Spinal cord (tissue), 9 donors: ENCODE measurements at regions not wholly inside any gene's neighbourhood (a gene's known extent, or its start where the extent isn't known, plus 50 kb on each side); places are given as distances from the start of the nearest gene placed in this dataset.

Experiments
- DNase-seq, 6 donors: peaks; one replicate each; pipeline versions ENCODE4 v3.0.0 to v3.0.0-alpha.2; 2013 to 2015; ENCODE audit warnings: low spot score in 6 of 6, low read depth in 4 of 6
- H3K27ac ChIP-seq: one replicate; pipeline ENCODE4 v1.5.1; 2013; ENCODE audit warnings: low read depth, low read length, control low read depth
- H3K27me3 ChIP-seq: one replicate; pipeline ENCODE4 v1.6.1; 2013; ENCODE audit warnings: low read length; ENCODE audit not compliant: control insufficient read depth, insufficient read depth
- H3K36me3 ChIP-seq: one replicate; pipeline ENCODE4 v1.6.1; 2013; ENCODE audit warnings: low read length; ENCODE audit not compliant: control insufficient read depth, insufficient read depth
- H3K4me1 ChIP-seq: one replicate; pipeline ENCODE4 v1.6.1; 2013; ENCODE audit warnings: low read length; ENCODE audit not compliant: control insufficient read depth, insufficient read depth
- H3K4me3 ChIP-seq: one replicate; pipeline ENCODE4 v1.5.1; 2013; ENCODE audit warnings: low read depth, low read length, control low read depth
- H3K9me3 ChIP-seq: one replicate; pipeline ENCODE4 v1.6.1; 2013; ENCODE audit warnings: low read length; ENCODE audit not compliant: control insufficient read depth, insufficient read depth
- WGBS: methylation state at CpG from one replicate; pipeline ENCODE4 v1.1.5; 2013; ENCODE audit warnings: missing lambda C conversion rate; ENCODE audit not compliant: insufficient coverage; 5-methylcytosine and 5-hydroxymethylcytosine counted together
- donor health status: healthy.

DNA sequence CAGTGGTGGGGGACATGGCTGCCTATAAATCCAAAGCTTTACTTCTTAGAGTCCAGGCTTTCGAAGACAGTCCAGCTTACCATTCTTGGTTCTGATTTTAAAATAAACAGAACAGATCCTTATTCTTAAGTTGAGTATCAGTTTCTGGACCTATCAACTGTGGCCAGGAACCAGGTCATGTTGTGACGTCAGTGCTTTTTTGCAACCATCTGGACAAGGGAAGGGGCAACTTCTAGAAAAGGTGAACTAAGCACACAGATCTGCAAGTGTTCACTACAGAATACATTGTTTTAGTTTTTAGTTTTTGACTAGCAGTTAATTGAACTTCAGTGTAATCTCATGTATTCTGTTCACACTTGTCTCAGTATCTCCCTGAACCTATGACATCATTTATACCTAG, 326.0 kb upstream of the MGAT5 start:
- 100% methylated on average over 1 of the region's 2 CpGs for WGBS
- Histone ChIP-seq H3K9me3 (peaks cover 1% of the 10 kb centered on the region), H3K4me1 (no peaks in the 10 kb centered on the region), H3K27me3 (no peaks in the 10 kb centered on the region), H3K4me3 (no peak overlapping the region), H3K36me3 (no peaks in the 10 kb centered on the region), H3K27ac (no peak overlapping the region)
- DNase-seq: no peak

DNA sequence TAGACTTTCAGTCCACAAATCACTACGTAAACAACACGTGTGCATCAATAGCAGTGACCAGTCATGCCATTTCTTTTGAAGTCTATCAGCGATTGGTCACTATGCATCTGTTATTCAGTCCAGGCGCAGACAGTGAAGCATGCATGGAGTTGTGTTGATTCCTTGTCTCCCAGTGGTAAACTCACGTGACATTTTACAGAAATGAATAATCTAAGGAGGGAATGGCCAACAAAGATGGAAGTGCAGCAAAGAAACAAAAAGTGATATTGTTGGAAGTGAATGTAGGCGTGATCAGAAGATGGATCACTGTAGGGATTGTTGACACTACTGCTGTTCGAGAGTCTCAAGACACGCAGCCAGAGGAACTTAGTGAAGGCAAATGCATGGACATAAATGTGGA, 317.8 kb upstream of the MGAT5 start:
- H3K9me3 ChIP-seq: peaks cover 1% of the 10 kb centered on the region
- peak in 1 of 6 donors; percentile 11 for DNase-seq

DNA sequence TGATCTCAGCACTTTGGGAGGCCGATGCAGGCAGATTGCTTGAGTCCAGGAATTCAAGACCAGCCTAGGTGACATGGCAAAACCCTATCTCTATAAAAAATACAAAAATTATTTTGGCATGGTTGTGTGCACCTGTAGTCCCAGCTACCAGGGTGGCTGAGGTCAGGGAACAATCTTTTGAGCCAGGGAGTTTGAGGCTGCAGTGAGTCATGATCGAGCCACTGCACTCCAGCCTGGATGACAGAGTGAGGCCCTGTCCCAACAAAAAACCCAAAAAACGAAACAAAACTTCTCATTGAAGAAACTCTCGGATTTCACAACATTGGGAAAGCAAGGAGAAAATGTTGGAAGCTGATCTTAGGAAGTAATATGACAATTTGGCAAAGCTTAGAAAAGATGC, 317.3 kb upstream of the MGAT5 start:
- Histone ChIP-seq H3K36me3 (no peaks in the 10 kb centered on the region), H3K9me3 (no peaks in the 10 kb centered on the region), H3K4me1 (no peaks in the 10 kb centered on the region), H3K4me3 (no peak overlapping the region), H3K27me3 (no peaks in the 10 kb centered on the region), H3K27ac (no peak overlapping the region)
- no peak for DNase-seq
- WGBS: no CpG with 5 or more reads among the region's 4 CpGs

More for the DNA sequence above, 317.8 kb upstream of the MGAT5 start:
- Histone ChIP-seq H3K27me3 (no peaks in the 10 kb centered on the region), H3K36me3 (no peaks in the 10 kb centered on the region), H3K4me1 (no peaks in the 10 kb centered on the region), H3K27ac (no peak overlapping the region), H3K4me3 (no peak overlapping the region)
- WGBS: 90% methylated on average over 8 of the region's 8 CpGs

DNA sequence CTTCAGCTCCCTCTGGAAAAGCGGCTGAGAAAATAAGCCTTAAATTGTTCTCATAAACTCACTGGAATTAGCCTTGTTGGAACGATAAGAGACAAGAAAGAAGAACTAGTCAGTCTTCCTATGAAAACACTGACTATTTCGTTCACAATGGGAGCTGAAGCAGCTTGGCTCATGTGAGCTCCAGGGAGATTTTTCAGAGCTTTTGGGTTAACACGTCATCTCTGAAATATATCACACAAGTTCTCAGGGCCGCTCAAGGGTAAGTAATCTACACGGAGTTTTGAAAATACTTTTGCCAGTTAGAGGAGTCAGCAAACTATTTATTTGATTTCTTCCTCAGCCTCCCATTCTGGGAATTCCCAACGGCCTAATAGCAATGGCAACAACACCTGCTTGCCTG, 316.2 kb upstream of the MGAT5 start:
- peak in 3 of 6 donors; percentile 15 to 69 (median 30) for DNase-seq

DNA sequence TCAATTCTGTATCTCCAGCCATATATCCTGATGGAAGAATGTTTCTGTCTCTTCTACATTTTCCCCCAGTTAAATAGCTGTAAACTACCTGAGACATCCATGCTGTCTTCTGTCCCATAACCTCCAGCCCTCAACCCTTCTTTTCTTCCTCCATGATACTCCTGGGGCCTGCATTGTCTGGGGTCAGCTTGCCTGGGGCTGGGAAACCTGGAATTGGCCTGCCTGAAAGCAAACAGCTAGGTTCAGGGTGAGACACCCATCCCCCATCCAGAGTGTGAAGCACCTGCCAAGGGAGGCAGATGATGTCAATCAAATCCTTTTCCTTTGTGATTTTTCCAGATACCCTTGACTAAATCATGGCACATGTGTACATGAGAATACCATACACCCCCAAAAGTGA, 313.7 kb upstream of the MGAT5 start:
- H3K4me1 ChIP-seq: no peaks in the 10 kb centered on the region
- DNase-seq: no peak
- no peaks in the 10 kb centered on the region for H3K27me3 ChIP-seq
- no peak overlapping the region for H3K4me3 ChIP-seq
- H3K36me3 ChIP-seq: no peaks in the 10 kb centered on the region
- H3K27ac ChIP-seq: no peak overlapping the region
- no peaks in the 10 kb centered on the region for H3K9me3 ChIP-seq

More for the DNA sequence above, 316.2 kb upstream of the MGAT5 start:
- Histone ChIP-seq H3K9me3 (no peaks in the 10 kb centered on the region), H3K4me3 (no peak overlapping the region), H3K27me3 (no peaks in the 10 kb centered on the region), H3K27ac (peak overlapping the region; percentile 4), H3K36me3 (no peaks in the 10 kb centered on the region), H3K4me1 (no peaks in the 10 kb centered on the region)
- 76% methylated on average over 2 of the region's 7 CpGs for WGBS

DNA sequence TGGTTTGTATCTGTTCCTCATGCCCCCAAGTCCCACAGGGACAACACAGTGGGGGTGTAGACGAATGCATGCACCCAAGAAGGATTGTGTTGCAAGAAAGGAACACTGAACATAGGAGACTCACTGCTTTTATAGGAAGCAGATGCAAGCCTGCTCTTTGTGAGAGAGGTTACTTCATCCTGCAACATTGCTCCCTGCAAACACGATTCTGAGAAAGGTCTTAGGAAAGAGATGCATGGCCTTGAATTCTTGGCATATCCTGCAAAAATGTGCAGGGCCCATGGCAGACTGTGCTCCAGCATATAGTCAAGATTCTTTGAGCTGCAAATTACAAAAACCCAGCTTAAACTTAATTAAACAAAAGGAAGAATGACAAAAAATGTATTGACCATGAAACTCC, 312.2 kb upstream of the MGAT5 start:
- Histone ChIP-seq H3K27me3 (no peaks in the 10 kb centered on the region), H3K27ac (no peak overlapping the region), H3K4me1 (no peaks in the 10 kb centered on the region), H3K4me3 (no peak overlapping the region), H3K9me3 (no peaks in the 10 kb centered on the region), H3K36me3 (no peaks in the 10 kb centered on the region)
- WGBS: 47% methylated on average over 2 of the region's 2 CpGs
- DNase-seq: peak in 1 of 6 donors; percentile 18

DNA sequence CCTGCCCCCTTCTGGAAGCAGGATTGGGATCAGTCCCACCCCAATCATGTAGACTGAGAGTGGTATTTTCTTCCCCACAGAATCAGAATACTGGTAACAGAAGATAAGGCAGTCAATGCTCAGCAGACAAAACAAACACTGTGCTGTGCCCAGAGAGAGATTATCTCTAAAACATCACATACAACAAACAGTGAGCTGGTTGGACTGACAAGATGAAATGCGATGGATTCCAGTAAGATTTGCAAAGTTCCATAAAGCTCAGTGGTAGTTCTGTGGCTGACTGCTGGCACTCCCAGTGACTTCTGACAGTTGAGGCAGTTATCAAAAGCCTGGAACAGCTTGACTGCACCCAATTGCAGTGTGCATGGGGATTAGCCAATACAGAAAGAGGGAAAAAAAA, 311.5 kb upstream of the MGAT5 start:
- Histone ChIP-seq H3K36me3 (no peaks in the 10 kb centered on the region), H3K4me1 (no peaks in the 10 kb centered on the region), H3K9me3 (no peaks in the 10 kb centered on the region), H3K27ac (no peak overlapping the region), H3K4me3 (no peak overlapping the region), H3K27me3 (no peaks in the 10 kb centered on the region)
- WGBS: no CpG with 5 or more reads among the region's 1 CpG
- peak in 1 of 6 donors; percentile 27 for DNase-seq

DNA sequence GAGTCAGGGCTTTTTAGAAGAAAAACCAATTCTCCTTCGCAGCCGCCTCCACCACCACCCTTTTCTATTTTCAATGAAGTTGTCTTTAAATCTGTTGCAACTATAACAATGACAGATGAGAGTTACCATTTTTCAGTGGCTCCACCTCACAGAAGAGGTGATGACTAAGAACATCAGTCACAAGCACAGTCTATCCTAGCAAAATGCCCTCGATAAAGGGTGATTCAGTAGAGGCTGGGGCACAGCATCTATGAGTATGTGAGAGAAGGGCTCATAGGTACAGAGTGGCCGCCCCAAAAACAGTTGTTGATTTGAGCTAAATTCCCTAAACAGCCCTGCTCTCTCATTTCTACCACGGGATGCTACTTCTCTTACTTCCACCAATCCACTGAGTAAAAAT, 310.8 kb upstream of the MGAT5 start:
- no peak for DNase-seq
- Histone ChIP-seq H3K9me3 (no peaks in the 10 kb centered on the region), H3K36me3 (no peaks in the 10 kb centered on the region), H3K4me3 (no peak overlapping the region), H3K4me1 (no peaks in the 10 kb centered on the region), H3K27ac (no peak overlapping the region), H3K27me3 (no peaks in the 10 kb centered on the region)
- no CpG with 5 or more reads among the region's 5 CpGs for WGBS

DNA sequence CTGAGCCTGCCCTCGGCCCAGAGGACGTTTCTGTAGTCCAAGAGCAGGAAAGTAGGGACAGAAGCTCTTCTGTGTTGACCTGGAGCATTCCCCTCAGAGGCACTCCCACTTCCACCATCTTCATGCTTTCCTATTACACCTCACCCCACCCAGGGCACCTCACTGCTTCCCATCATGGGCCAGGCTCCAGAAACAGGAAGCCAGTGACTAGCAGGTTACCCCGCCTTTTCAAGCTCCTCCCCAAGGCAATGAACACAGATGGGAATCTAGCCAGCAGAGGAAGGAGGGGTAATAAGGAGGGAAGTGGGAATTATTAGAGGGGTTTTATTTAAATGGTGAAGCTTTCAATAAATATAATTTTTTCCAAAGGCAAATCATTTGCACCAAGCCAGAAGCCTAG, 308.8 kb upstream of the MGAT5 start:
- Histone ChIP-seq H3K9me3 (no peaks in the 10 kb centered on the region), H3K27ac (no peak overlapping the region), H3K36me3 (no peaks in the 10 kb centered on the region), H3K27me3 (no peaks in the 10 kb centered on the region), H3K4me3 (no peak overlapping the region), H3K4me1 (no peaks in the 10 kb centered on the region)
- WGBS: 94% methylated on average over 2 of the region's 3 CpGs
- no peak for DNase-seq

DNA sequence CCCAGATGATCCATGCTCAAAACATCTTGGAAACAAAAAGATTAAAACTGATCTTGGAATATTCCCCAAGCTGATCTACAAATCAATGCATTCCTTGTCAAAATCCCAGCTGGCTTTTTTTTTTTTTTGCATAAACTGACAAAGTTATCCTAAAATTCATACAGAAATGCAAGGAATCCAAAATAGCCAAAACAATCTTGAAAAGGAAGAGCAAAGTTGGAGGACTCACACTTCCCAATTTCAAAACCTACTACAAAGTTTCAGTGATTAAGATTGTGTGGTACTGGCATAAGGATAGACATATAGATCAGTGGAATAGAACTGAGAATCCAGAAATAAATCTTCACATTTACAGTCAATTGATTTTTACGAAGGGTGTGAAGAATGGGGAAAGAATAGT, 306.8 kb upstream of the MGAT5 start:
- no CpG with 5 or more reads among the region's 1 CpG for WGBS
- peak in 1 of 6 donors; percentile 66 for DNase-seq
- Histone ChIP-seq H3K36me3 (no peaks in the 10 kb centered on the region), H3K27ac (no peak overlapping the region), H3K27me3 (no peaks in the 10 kb centered on the region), H3K4me3 (no peak overlapping the region), H3K9me3 (no peaks in the 10 kb centered on the region), H3K4me1 (no peaks in the 10 kb centered on the region)
